Sigmoid colon (tissue), 4 donors: ENCODE measurements at regions not wholly inside any gene's neighbourhood (a gene's known extent, or its start where the extent isn't known, plus 50 kb on each side); places are given as distances from the start of the nearest gene placed in this dataset.
"Not testable (repeated sequence)": the region's sequence is repeated elsewhere in the genome, so short reads cannot be mapped to it uniquely, and the experiment has no call there.

Experiments used
- CTCF ChIP-seq, 4 experiments: fragments of 450-650 bp in 3 of 4; fragments of 200-600 bp in 1 of 4; IDR thresholded peaks; one replicate each; pipeline ENCODE4 v1.5.1; 2016 to 2019; ENCODE audit warnings: antibody characterized with exemption in 4 of 4, mild to moderate bottlenecking in 3 of 4, moderate library complexity in 2 of 4
- EP300 ChIP-seq, 4 donors: sonication (generic); formaldehyde crosslinking; IDR thresholded peaks; one replicate each; pipeline ENCODE4 v1.6.1; 2017; ENCODE audit warnings: antibody characterized with exemption in 4 of 4
- POLR2A ChIP-seq, 2 donors: fragments of 450-650 bp; IDR thresholded peaks; one replicate each; pipeline ENCODE4 v1.6.1; 2016; ENCODE audit warnings: antibody characterized with exemption in 2 of 2, mild to moderate bottlenecking in 2 of 2, moderate library complexity in 2 of 2
- POLR2AphosphoS5 ChIP-seq, 4 donors: sonication (generic); formaldehyde crosslinking; IDR thresholded peaks; one replicate each; pipeline ENCODE4 v1.6.1; 2017; ENCODE audit warnings: antibody characterized with exemption in 4 of 4

- TF ChIP-seq CTCF, EP300, POLR2A, POLR2AphosphoS5 (IDR thresholded peaks at IDR 0.05): not testable (repeated sequence)
Observed at GRCh38 chr1:146522812-146523211, 294.0 kb upstream of the NOTCH2NLA start.
